H1 (cell line): ENCODE measurements at regions not wholly inside any gene's neighbourhood (a gene's known extent, or its start where the extent isn't known, plus 50 kb on each side); places are given as distances from the start of the nearest gene placed in this dataset.

Source experiments
- CHD1 ChIP-seq: IDR thresholded peaks from 2 replicates; pipeline ENCODE4 v1.6.1; 2012; ENCODE audit warnings: low read depth, low read length, improper control_type of control experiment
- FOSL1 ChIP-seq: IDR thresholded peaks from 2 replicates; pipeline ENCODE4 v1.6.1; 2011; ENCODE audit warnings: mild to moderate bottlenecking, low read depth, low read length, moderate library complexity; ENCODE audit not compliant: insufficient read depth

DNA sequence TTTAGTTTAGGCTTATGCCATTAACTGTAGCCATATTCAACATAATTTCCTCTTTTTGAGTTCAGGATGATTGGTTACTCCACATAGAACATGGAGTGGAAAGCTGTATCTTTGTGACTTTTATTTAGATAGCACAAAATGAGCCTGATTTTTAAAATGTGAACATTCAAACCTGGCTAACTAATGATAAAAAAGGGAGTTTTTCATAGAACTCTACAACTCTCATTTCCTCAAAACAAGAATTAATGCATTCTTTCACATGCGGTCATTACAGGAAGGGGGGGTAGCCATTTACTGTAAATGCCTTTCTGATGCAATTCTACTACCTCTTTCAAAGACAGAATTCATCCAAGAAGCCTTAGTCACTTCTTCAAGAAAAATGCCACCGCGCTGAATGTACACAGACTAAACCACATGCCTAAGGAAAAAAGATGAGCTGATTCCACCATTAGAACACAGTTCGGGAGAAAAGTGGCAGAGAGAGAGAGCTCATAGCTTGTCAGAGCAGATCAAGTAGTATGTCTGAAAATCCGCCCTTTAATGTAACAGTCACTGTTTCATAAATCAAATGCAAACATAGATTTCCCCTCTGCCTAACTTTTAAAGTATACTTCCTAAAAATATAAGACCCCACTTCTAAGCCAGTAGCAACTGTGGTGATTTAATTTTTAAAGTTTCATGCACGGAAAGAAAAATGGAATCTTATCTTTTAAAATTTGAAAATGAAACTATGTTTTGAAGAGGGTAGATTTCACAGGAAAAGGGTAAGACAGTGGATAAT, 226.4 kb upstream of the KLF14 start (continued):
- TF ChIP-seq FOSL1 (no peak), CHD1 (no peak)
